Aorta (tissue), 5 donors: ENCODE measurements at regions not wholly inside any gene's neighbourhood (a gene's known extent, or its start where the extent isn't known, plus 50 kb on each side); places are given as distances from the start of the nearest gene placed in this dataset.

ENCODE experiments used
- ATAC-seq: fragments of 200-7000 bp; cut with Tn5 transposase; one replicate; pipeline ENCODE4 v1.9.1; 2022; ENCODE audit warnings: moderate library complexity; ENCODE audit not compliant: low FRiP score
- DNase-seq, 2 donors: peaks; one replicate each; pipeline ENCODE4 v3.0.0-alpha.2; 2020
- H3K27ac ChIP-seq, 2 donors: one replicate each; pipeline ENCODE4 v1.5.1; 2013; ENCODE audit warnings: low read length in 2 of 2, mild to moderate bottlenecking in 2 of 2, moderate library complexity in 2 of 2, control low read depth in 1 of 2, inconsistent platforms in 1 of 2, low read depth in 1 of 2
- H3K27me3 ChIP-seq, 2 donors: one replicate each; pipeline ENCODE4 v1.6.1; 2013; ENCODE audit warnings: control low read depth in 1 of 2, low read length in 1 of 2, mild to moderate bottlenecking in 1 of 2, moderate library complexity in 1 of 2; ENCODE audit not compliant: insufficient read depth in 2 of 2, control insufficient read depth in 1 of 2
- H3K36me3 ChIP-seq, 2 donors: one replicate each; pipeline ENCODE4 v1.6.1; 2013; ENCODE audit warnings: control low read depth in 1 of 2, low read length in 1 of 2, mild to moderate bottlenecking in 1 of 2; ENCODE audit not compliant: insufficient read depth in 2 of 2, control insufficient read depth in 1 of 2
- H3K4me1 ChIP-seq, 2 donors: one replicate each; pipeline ENCODE4 v1.6.1; 2013; ENCODE audit warnings: low read length in 2 of 2, control low read depth in 1 of 2, mild to moderate bottlenecking in 1 of 2, moderate library complexity in 1 of 2; ENCODE audit not compliant: insufficient read depth in 2 of 2, control insufficient read depth in 1 of 2
- H3K4me3 ChIP-seq, 2 donors: one replicate each; pipeline ENCODE4 v1.5.1; 2013; ENCODE audit warnings: low read length in 2 of 2, control low read depth in 1 of 2, mild to moderate bottlenecking in 1 of 2
- H3K9me3 ChIP-seq: one replicate; pipeline ENCODE4 v1.6.1; 2013; ENCODE audit warnings: mild to moderate bottlenecking, low read length; ENCODE audit not compliant: control insufficient read depth
- WGBS, 2 donors: extraction: QIAGEN DNeasy Blood & Tissue Kit; methylation state at CpG; one replicate each; pipeline ENCODE4 v1.1.7; 2013; 5-methylcytosine and 5-hydroxymethylcytosine counted together
- intact Hi-C, 2 donors: fragments of 100-400 bp; cut with DNase I; formaldehyde crosslinking; loops; one replicate each; pipeline versions ENCODE4 v1.14.2 to v1.15.0; 2022
- donor health status: healthy with polysubstance abuse.
- donor health status: Bipolar disorder and iron deficiency.
- donor health status: DM: no; HTN: no; CAD: no.
- donor health status: DM: no; HTN: no; CAD: no.
- donor health status: DM: yes; HTN: yes; CAD: no.

GRCh38 chr20:22303523-22303922 is 280.8 kb downstream of the FOXA2 start:
- H3K9me3 ChIP-seq = peaks cover 1% of the 10 kb centered on the region
- H3K36me3 ChIP-seq = no peaks in the 10 kb centered on the region
- 51 to 56% methylated on average over 3 of the region's 3 CpGs for WGBS, 2 donors
- no peak for ATAC-seq
- no peaks in the 10 kb centered on the region for H3K27me3 ChIP-seq
- no peak for DNase-seq
- no peak overlapping the region for H3K27ac ChIP-seq
- no peaks in the 10 kb centered on the region for H3K4me1 ChIP-seq
- intact Hi-C loops = loop anchor here in 1 of 2 donors (10.0 kb wide), 1 partner anchor 589 kb away; no protein-coding TSS in a partner anchor
- no peak overlapping the region for H3K4me3 ChIP-seq

GRCh38 chr20:22302039-22302438 is 282.3 kb downstream of the FOXA2 start:
- ATAC-seq (no peak), DNase-seq (no peak)
- Histone ChIP-seq H3K4me1 (no peaks in the 10 kb centered on the region), H3K9me3 (peaks cover 1% of the 10 kb centered on the region), H3K36me3 (no peaks in the 10 kb centered on the region), H3K4me3 (no peak overlapping the region), H3K27ac (no peak overlapping the region), H3K27me3 (no peaks in the 10 kb centered on the region)
- 85 to 86% methylated on average over 2 of the region's 2 CpGs for WGBS, 2 donors
- intact Hi-C loops = loop anchor here in 1 of 2 donors (10.0 kb wide), 1 partner anchor 587 kb away; no protein-coding TSS in a partner anchor

GRCh38 chr20:22293886-22294285 is 290.5 kb downstream of the FOXA2 start:
- Histone ChIP-seq H3K36me3 (no peaks in the 10 kb centered on the region), H3K4me3 (no peak overlapping the region), H3K9me3 (peaks cover 1% of the 10 kb centered on the region), H3K4me1 (no peaks in the 10 kb centered on the region), H3K27me3 (no peaks in the 10 kb centered on the region), H3K27ac (no peak overlapping the region)
- 63 to 75% methylated on average over 4 of the region's 4 CpGs for WGBS, 2 donors
- ATAC-seq = no peak
- no peak for DNase-seq
- intact Hi-C loops = no loop called here

- Histone ChIP-seq H3K27ac (no peak overlapping the region), H3K4me1 (no peaks in the 10 kb centered on the region), H3K4me3 (no peak overlapping the region), H3K36me3 (no peaks in the 10 kb centered on the region), H3K9me3 (peaks cover 1% of the 10 kb centered on the region), H3K27me3 (no peaks in the 10 kb centered on the region)
- no peak for DNase-seq
- WGBS, 2 donors = 59 to 61% methylated on average over 5 of the region's 5 CpGs
- intact Hi-C loops = no loop called here
- ATAC-seq = no peak
These were observed 294.9 kb downstream of the FOXA2 start for GRCh38 chr20:22289442-22289841.

- WGBS, 2 donors = 29 to 54% methylated on average over 7 of the region's 7 CpGs
- DNase-seq = no peak
- no peak overlapping the region for H3K27ac ChIP-seq
- peaks cover 2% of the 10 kb centered on the region for H3K9me3 ChIP-seq
- ATAC-seq = no peak
- no peaks in the 10 kb centered on the region for H3K4me1 ChIP-seq
- no peak overlapping the region for H3K4me3 ChIP-seq
- H3K27me3 ChIP-seq = no peaks in the 10 kb centered on the region
- intact Hi-C loops = no loop called here
- no peaks in the 10 kb centered on the region for H3K36me3 ChIP-seq
These were observed 295.4 kb downstream of the FOXA2 start for GRCh38 chr20:22288957-22289356.

GRCh38 chr20:22288156-22288555 is 296.2 kb downstream of the FOXA2 start:
- DNase-seq (no peak), ATAC-seq (no peak)
- Histone ChIP-seq H3K36me3 (no peaks in the 10 kb centered on the region), H3K27ac (no peak overlapping the region), H3K4me3 (no peak overlapping the region), H3K4me1 (no peaks in the 10 kb centered on the region), H3K9me3 (peaks cover 1% of the 10 kb centered on the region), H3K27me3 (no peaks in the 10 kb centered on the region)
- intact Hi-C loops = no loop called here
- WGBS, 2 donors = 81 to 85% methylated on average over 5 of the region's 5 CpGs

GRCh38 chr20:22285555-22285954 is 298.8 kb downstream of the FOXA2 start:
- Histone ChIP-seq H3K27me3 (no peaks in the 10 kb centered on the region), H3K27ac (no peak overlapping the region), H3K36me3 (no peaks in the 10 kb centered on the region), H3K4me3 (no peak overlapping the region), H3K9me3 (peaks cover 1% of the 10 kb centered on the region), H3K4me1 (no peaks in the 10 kb centered on the region)
- intact Hi-C loops = no loop called here
- ATAC-seq = no peak
- DNase-seq = no peak
- 15 to 21% methylated on average over 1 of the region's 1 CpG for WGBS, 2 donors

- ATAC-seq (no peak), DNase-seq (no peak)
- intact Hi-C loops = no loop called here
- Histone ChIP-seq H3K4me3 (no peak overlapping the region), H3K9me3 (peaks cover 1% of the 10 kb centered on the region), H3K27me3 (no peaks in the 10 kb centered on the region), H3K27ac (no peak overlapping the region), H3K4me1 (no peaks in the 10 kb centered on the region), H3K36me3 (no peaks in the 10 kb centered on the region)
- WGBS, 2 donors = 69 to 78% methylated on average over 3 of the region's 3 CpGs
These were observed 301.7 kb downstream of the FOXA2 start for GRCh38 chr20:22282696-22283095.

GRCh38 chr20:22274330-22274729 is 310.0 kb downstream of the FOXA2 start:
- Histone ChIP-seq H3K4me1 (no peaks in the 10 kb centered on the region), H3K9me3 (no peaks in the 10 kb centered on the region), H3K4me3 (no peak overlapping the region), H3K27me3 (peaks cover 0 to 3% of the 10 kb centered on the region in 2 donors), H3K27ac (no peak overlapping the region), H3K36me3 (no peaks in the 10 kb centered on the region)
- ATAC-seq (no peak), DNase-seq (no peak)
- WGBS, 2 donors = 48 to 53% methylated on average over 4 of the region's 4 CpGs
- intact Hi-C loops = no loop called here
